CD4-positive, alpha-beta memory T cell (primary cell): ENCODE measurements at regions not wholly inside any gene's neighbourhood (a gene's known extent, or its start where the extent isn't known, plus 50 kb on each side); places are given as distances from the start of the nearest gene placed in this dataset.

ENCODE experiments used
- CTCF ChIA-PET: fragments of 350-600 bp; sonication (Branson Sonifier 250); formaldehyde crosslinking; loops from one replicate; lab custom pipeline; 2021; ENCODE audit warnings: inconsistent platforms; ENCODE audit not compliant: partially characterized antibody; lab: Charles Lee
- POLR2A ChIA-PET: fragments of 350-600 bp; sonication (Branson Sonifier 250); formaldehyde crosslinking; loops from one replicate; lab custom pipeline; 2021; ENCODE audit not compliant: partially characterized antibody; lab: Charles Lee
- DNase-seq, 5 donors: peaks; one replicate each; pipeline versions ENCODE4 v3.0.0 to v3.0.0-alpha.2; 2020 to 2022; ENCODE audit warnings: mixed read lengths in 1 of 5
- H3K27ac ChIP-seq: one replicate; pipeline ENCODE4 v1.7.0; 2013; ENCODE audit warnings: low read depth, low read length
- H3K27me3 ChIP-seq: 2 replicates; pipeline ENCODE4 v1.7.0; 2013; ENCODE audit warnings: mild to moderate bottlenecking, low read length, moderate library complexity; ENCODE audit not compliant: insufficient read depth
- H3K36me3 ChIP-seq: 2 replicates; pipeline ENCODE4 v1.7.0; 2013; ENCODE audit warnings: mild to moderate bottlenecking, low read length, moderate library complexity; ENCODE audit not compliant: insufficient read depth
- H3K4me1 ChIP-seq: 2 replicates; pipeline ENCODE4 v1.7.0; 2013; ENCODE audit warnings: mild to moderate bottlenecking, low read length, moderate library complexity; ENCODE audit not compliant: insufficient read depth
- H3K4me3 ChIP-seq, 2 donors: one replicate each; pipeline ENCODE4 v1.7.0; 2013; ENCODE audit warnings: low read length in 2 of 2, mild to moderate bottlenecking in 1 of 2
- H3K9me3 ChIP-seq, 2 donors: one replicate each; pipeline ENCODE4 v1.7.0; 2013; ENCODE audit warnings: low read length in 2 of 2, control low read depth in 1 of 2; ENCODE audit not compliant: control insufficient read depth in 1 of 2
- H3K27ac Mint-ChIP-seq, 7 donors: one replicate each; pipeline ENCODE4 v1.8.0; 2020 to 2021; ENCODE audit warnings: mixed read lengths in 7 of 7, mild to moderate bottlenecking in 6 of 7, inconsistent platforms in 3 of 7, moderate library complexity in 3 of 7
- H3K27me3 Mint-ChIP-seq, 2 donors: one replicate each; pipeline ENCODE4 v1.8.0; 2020 to 2021; ENCODE audit warnings: mixed read lengths in 2 of 2
- H3K36me3 Mint-ChIP-seq, 2 donors: one replicate each; pipeline ENCODE4 v1.8.0; 2020 to 2021; ENCODE audit warnings: mixed read lengths in 2 of 2, inconsistent platforms in 1 of 2, mild to moderate bottlenecking in 1 of 2
- H3K4me1 Mint-ChIP-seq, 4 donors: one replicate each; pipeline ENCODE4 v1.8.0; 2020 to 2021; ENCODE audit warnings: mixed read lengths in 4 of 4, mild to moderate bottlenecking in 1 of 4
- H3K4me3 Mint-ChIP-seq, 8 donors: one replicate each; pipeline ENCODE4 v1.8.0; 2020 to 2021; ENCODE audit warnings: mixed read lengths in 8 of 8, mild to moderate bottlenecking in 7 of 8, moderate library complexity in 6 of 8, inconsistent platforms in 3 of 8
- H3K9me3 Mint-ChIP-seq, 8 donors: one replicate each; pipeline ENCODE4 v1.8.0; 2020 to 2021; ENCODE audit warnings: mixed read lengths in 8 of 8, mild to moderate bottlenecking in 5 of 8, inconsistent platforms in 3 of 8, moderate library complexity in 1 of 8
- intact Hi-C: fragments of 100-400 bp; cut with micrococcal nuclease; formaldehyde crosslinking; loops from one replicate; pipeline ENCODE4 v1.15.1; 2023

DNA sequence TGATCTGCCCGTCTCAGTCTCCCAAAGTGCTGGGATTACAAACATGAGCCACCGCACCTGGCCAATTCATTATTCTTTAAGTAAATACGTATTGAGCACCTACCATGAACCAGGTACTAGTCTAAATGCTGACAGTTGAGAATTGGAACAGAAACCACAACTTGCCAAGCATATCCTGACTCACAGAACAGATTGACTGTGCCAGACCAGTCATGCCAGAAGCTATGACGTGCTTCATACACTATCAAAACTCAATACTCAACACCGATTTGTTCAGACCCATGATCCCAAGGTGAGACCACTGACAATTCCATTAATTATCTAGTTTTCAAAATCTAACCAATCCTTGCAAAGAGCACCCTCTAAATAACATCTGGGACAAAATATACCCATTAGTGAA, 148.6 kb downstream of the B3GNT2 start:
- intact Hi-C loops: no loop called here
- DNase-seq: no peak
- Histone ChIP-seq H3K4me3 (no peak overlapping the region), H3K4me1 (no peaks in the 10 kb centered on the region), H3K27me3 (no peaks in the 10 kb centered on the region), H3K36me3 (no peaks in the 10 kb centered on the region), H3K27ac (no peak overlapping the region), H3K9me3 (no peaks in the 10 kb centered on the region)
- Mint-ChIP-seq H3K36me3 (peaks cover 0 to 2% of the 10 kb centered on the region in 2 donors), H3K27ac (no peak overlapping the region), H3K27me3 (no peaks in the 10 kb centered on the region), H3K9me3 (peaks cover 0 to 3% (median 0%) of the 10 kb centered on the region in 8 donors), H3K4me1 (no peaks in the 10 kb centered on the region), H3K4me3 (no peak overlapping the region)
- ChIA-PET POLR2A (no interaction called here), CTCF (no interaction called here)

- no peak for DNase-seq
- Histone ChIP-seq H3K27ac (no peak overlapping the region), H3K4me1 (no peaks in the 10 kb centered on the region), H3K36me3 (no peaks in the 10 kb centered on the region), H3K27me3 (no peaks in the 10 kb centered on the region), H3K4me3 (no peak overlapping the region), H3K9me3 (no peaks in the 10 kb centered on the region)
- Mint-ChIP-seq H3K4me3 (no peak overlapping the region), H3K9me3 (peaks cover 0 to 3% (median 0%) of the 10 kb centered on the region in 8 donors), H3K4me1 (no peaks in the 10 kb centered on the region), H3K27me3 (no peaks in the 10 kb centered on the region), H3K27ac (no peak overlapping the region), H3K36me3 (peaks cover 0 to 2% of the 10 kb centered on the region in 2 donors)
- intact Hi-C loops: no loop called here
- ChIA-PET CTCF (no interaction called here), POLR2A (no interaction called here)
These were observed 147.9 kb downstream of the B3GNT2 start for GRCh38 chr2:62343636-62344337.

DNA sequence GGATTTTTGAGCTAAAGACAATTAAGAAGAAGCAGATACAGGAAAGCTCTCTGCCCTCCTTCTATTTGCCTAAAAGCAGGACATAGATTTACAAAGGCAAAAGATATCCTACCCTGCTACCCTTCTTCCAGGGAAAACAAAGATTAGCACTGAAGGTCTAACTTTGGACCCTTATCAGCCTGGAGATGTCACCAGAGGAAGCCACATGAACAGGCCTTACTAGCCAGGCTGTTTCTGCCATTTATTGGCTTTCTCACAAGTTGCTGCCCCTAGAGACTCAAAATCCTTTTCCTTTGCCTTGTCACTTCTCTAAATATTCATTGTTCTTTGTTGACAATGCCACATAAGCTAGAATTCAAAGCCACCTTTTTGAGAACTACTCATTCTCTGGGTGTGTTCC, 147.3 kb downstream of the B3GNT2 start:
- Histone ChIP-seq H3K4me3 (no peak overlapping the region), H3K4me1 (no peaks in the 10 kb centered on the region), H3K9me3 (no peaks in the 10 kb centered on the region), H3K36me3 (no peaks in the 10 kb centered on the region), H3K27me3 (no peaks in the 10 kb centered on the region), H3K27ac (no peak overlapping the region)
- Mint-ChIP-seq H3K9me3 (peaks cover 0 to 3% (median 0%) of the 10 kb centered on the region in 8 donors), H3K36me3 (peaks cover 0 to 2% of the 10 kb centered on the region in 2 donors), H3K4me1 (no peaks in the 10 kb centered on the region), H3K27me3 (no peaks in the 10 kb centered on the region), H3K27ac (no peak overlapping the region), H3K4me3 (no peak overlapping the region)
- ChIA-PET POLR2A (no interaction called here), CTCF (no interaction called here)
- DNase-seq: no peak
- intact Hi-C loops: no loop called here

DNA sequence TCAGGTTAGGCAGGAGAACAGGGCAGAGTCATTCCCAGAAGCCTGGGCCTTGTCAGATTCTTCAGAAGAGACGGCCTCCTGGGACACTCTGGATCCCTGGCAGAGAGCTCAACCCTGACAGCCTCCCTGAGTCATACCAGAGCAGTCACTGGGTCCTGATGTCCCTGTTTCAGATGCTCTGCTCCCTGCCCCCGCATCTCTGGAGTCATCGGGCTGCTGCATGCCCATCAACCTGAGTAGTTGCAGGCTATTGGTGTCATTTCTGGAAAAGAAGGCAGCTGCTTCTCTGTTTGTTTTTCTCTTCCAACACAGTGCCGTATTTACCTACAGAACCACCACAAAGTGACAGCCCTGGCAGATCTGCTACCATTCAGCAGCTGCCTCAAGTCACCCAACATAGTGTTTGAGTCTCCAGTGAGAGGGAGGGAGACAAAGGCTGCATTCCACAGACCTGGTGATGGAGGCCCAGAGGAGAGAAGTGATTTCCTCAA, 145.1 kb downstream of the B3GNT2 start:
- ChIA-PET POLR2A (no interaction called here), CTCF (no interaction called here)
- Mint-ChIP-seq H3K4me3 (no peak overlapping the region), H3K9me3 (peaks cover 0 to 2% (median 0%) of the 10 kb centered on the region in 8 donors), H3K36me3 (no peaks in the 10 kb centered on the region), H3K27ac (peak overlapping the region in 1 of 7 donors; percentile 48), H3K27me3 (no peaks in the 10 kb centered on the region), H3K4me1 (no peaks in the 10 kb centered on the region)
- intact Hi-C loops: no loop called here
- Histone ChIP-seq H3K9me3 (no peaks in the 10 kb centered on the region), H3K36me3 (no peaks in the 10 kb centered on the region), H3K27ac (no peak overlapping the region), H3K4me1 (no peaks in the 10 kb centered on the region), H3K27me3 (no peaks in the 10 kb centered on the region), H3K4me3 (no peak overlapping the region)
- DNase-seq: no peak

DNA sequence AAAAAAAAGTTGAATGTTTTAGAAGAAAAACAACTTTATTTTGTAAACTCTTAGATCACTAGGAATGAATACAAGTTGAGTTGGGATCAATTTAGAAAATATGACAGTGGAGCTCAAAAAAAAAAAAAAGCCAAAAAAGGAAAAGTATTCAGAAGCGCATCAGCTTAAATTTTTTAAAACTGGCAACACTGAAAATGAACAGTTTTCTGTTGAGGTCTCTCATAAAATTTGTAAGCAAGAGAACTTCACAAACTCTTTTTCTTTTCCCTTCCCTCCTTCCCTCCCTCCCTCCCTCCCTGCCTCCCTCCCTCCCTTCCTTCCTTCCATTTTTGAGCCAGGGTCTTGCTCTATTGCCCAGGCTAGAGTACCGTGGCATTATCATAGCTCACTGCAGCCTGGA, 143.9 kb downstream of the B3GNT2 start:
- ChIA-PET CTCF (interaction anchor here (0.8 to 1.1 kb wide), 3 partner anchors 75 to 421 kb away, joined by 3 to 4 read pairs (median 4); no protein-coding TSS in a partner anchor), POLR2A (no interaction called here)
- Mint-ChIP-seq H3K27ac (no peak overlapping the region), H3K4me3 (no peak overlapping the region), H3K36me3 (no peaks in the 10 kb centered on the region), H3K4me1 (peaks cover 0 to 3% (median 0%) of the 10 kb centered on the region in 4 donors), H3K27me3 (no peaks in the 10 kb centered on the region), H3K9me3 (no peaks in the 10 kb centered on the region)
- Histone ChIP-seq H3K27ac (no peak overlapping the region), H3K4me3 (no peak overlapping the region), H3K27me3 (no peaks in the 10 kb centered on the region), H3K36me3 (no peaks in the 10 kb centered on the region), H3K4me1 (no peaks in the 10 kb centered on the region), H3K9me3 (no peaks in the 10 kb centered on the region)
- no peak for DNase-seq
- intact Hi-C loops: loop anchor here (1.0 kb wide), 1 partner anchor 422 kb away; no protein-coding TSS in a partner anchor

DNA sequence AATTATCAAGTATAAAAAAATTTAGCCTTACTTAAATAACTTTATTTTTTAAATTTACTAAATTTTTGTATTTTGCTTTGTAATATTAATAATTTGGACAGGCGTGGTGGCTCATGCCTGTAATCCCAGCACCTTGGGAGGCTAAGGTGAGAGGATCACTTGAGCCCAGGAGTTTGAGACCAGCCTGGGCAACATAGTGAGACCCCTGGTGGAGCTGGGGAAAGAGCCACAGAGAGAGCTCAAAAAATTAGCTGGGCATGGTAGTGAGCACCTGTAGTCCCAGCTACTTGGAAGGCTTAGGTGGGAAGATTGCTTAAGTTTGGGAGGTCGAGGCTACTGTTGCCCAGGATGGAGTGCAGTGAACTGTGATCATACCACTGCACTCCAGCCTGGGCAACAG, 143.5 kb downstream of the B3GNT2 start:
- Mint-ChIP-seq H3K27me3 (no peaks in the 10 kb centered on the region), H3K9me3 (no peaks in the 10 kb centered on the region), H3K4me3 (no peak overlapping the region), H3K4me1 (peaks cover 0 to 7% (median 0%) of the 10 kb centered on the region in 4 donors), H3K27ac (no peak overlapping the region), H3K36me3 (no peaks in the 10 kb centered on the region)
- Histone ChIP-seq H3K4me3 (no peak overlapping the region), H3K27ac (no peak overlapping the region), H3K27me3 (no peaks in the 10 kb centered on the region), H3K9me3 (no peaks in the 10 kb centered on the region), H3K4me1 (no peaks in the 10 kb centered on the region), H3K36me3 (no peaks in the 10 kb centered on the region)
- ChIA-PET POLR2A (no interaction called here), CTCF (interaction anchor here (0.8 to 1.1 kb wide), 3 partner anchors 75 to 421 kb away, joined by 3 to 4 read pairs (median 4); no protein-coding TSS in a partner anchor)
- peak in 1 of 5 donors; percentile 5 for DNase-seq
- intact Hi-C loops: loop anchor here (1.0 kb wide), 1 partner anchor 421 kb away; no protein-coding TSS in a partner anchor

GRCh38 chr2:62338111-62338510, 142.2 kb downstream of the B3GNT2 start:
- H3K9me3 ChIP-seq: no peaks in the 10 kb centered on the region
- DNase-seq: no peak
- H3K27me3 Mint-ChIP-seq: no peaks in the 10 kb centered on the region
- ChIA-PET POLR2A (no interaction called here), CTCF (no interaction called here)
- H3K27ac Mint-ChIP-seq: peak overlapping the region in 1 of 7 donors; percentile 16
- no peaks in the 10 kb centered on the region for H3K36me3 ChIP-seq
- no peaks in the 10 kb centered on the region for H3K36me3 Mint-ChIP-seq
- no peaks in the 10 kb centered on the region for H3K9me3 Mint-ChIP-seq
- H3K4me3 Mint-ChIP-seq: no peak overlapping the region
- H3K4me1 ChIP-seq: no peaks in the 10 kb centered on the region
- no peak overlapping the region for H3K27ac ChIP-seq
- peaks cover 0 to 16% (median 0%) of the 10 kb centered on the region in 4 donors for H3K4me1 Mint-ChIP-seq
- no peaks in the 10 kb centered on the region for H3K27me3 ChIP-seq
- intact Hi-C loops: no loop called here
- H3K4me3 ChIP-seq: no peak overlapping the region
